A673 (cell line): ENCODE measurements at regions not wholly inside any gene's neighbourhood (a gene's known extent, or its start where the extent isn't known, plus 50 kb on each side); places are given as distances from the start of the nearest gene placed in this dataset.
A peak's percentile ranks its signal among the peaks of the same experiment; 100 is the strongest.

ENCODE experiments used
- BruUV-seq: library from RNA; stranded (reverse); fragments of 400-500 nt; replicated peaks from 2 replicates; lab custom pipeline; 2021; lab: Mats Ljungman, UMichigan
- CTCF ChIA-PET: fragments of 300-600 bp; sonication (Branson Sonifier 250); formaldehyde crosslinking; loops from one replicate; lab custom pipeline; 2022; ENCODE audit warnings: antibody characterized with exemption; lab: Charles Lee
- POLR2A ChIA-PET: fragments of 300-600 bp; sonication (Branson Sonifier 250); formaldehyde crosslinking; loops from one replicate; lab custom pipeline; 2022; ENCODE audit warnings: antibody characterized with exemption; ENCODE audit not compliant: low non-redundant PET; lab: Charles Lee
- DNase-seq: peaks from one replicate; pipeline ENCODE4 v3.0.0-alpha.2; 2015; ENCODE audit warnings: low spot score
- H3K27ac ChIP-seq: fragments of 200-600 bp; sonication (generic); 2 replicates; pipeline ENCODE4 v1.5.1; 2016; ENCODE audit warnings: mixed run types, low read depth, mild to moderate bottlenecking, mixed read lengths, antibody characterized with exemption, low read length; ENCODE audit not compliant: poor library complexity, severe bottlenecking
- H3K27me3 ChIP-seq: fragments of 200-600 bp; sonication (generic); replicated peaks from 2 replicates; pipeline ENCODE4 v1.6.1; 2017; ENCODE audit warnings: mixed run types, low read depth, mild to moderate bottlenecking, mixed read lengths, antibody characterized with exemption, low read length; ENCODE audit not compliant: insufficient read depth, poor library complexity
- H3K36me3 ChIP-seq: fragments of 200-600 bp; sonication (generic); 2 replicates; pipeline ENCODE4 v1.6.1; 2016; ENCODE audit warnings: mixed run types, mild to moderate bottlenecking, mixed read lengths, antibody characterized with exemption, low read length; ENCODE audit not compliant: insufficient read depth, poor library complexity, severe bottlenecking
- H3K4me1 ChIP-seq: fragments of 200-600 bp; sonication (generic); 2 replicates; pipeline ENCODE4 v1.6.1; 2017; ENCODE audit warnings: mixed run types, mild to moderate bottlenecking, mixed read lengths, antibody characterized with exemption, low read length; ENCODE audit not compliant: insufficient read depth, poor library complexity, severe bottlenecking
- H3K4me3 ChIP-seq: fragments of 200-600 bp; sonication (generic); 2 replicates; pipeline ENCODE4 v1.5.1; 2016; ENCODE audit warnings: low read depth, mixed run types, mild to moderate bottlenecking, mixed read lengths, low read length; ENCODE audit not compliant: poor library complexity, severe bottlenecking
- H3K9me3 ChIP-seq: fragments of 200-600 bp; sonication (generic); 2 replicates; pipeline ENCODE4 v1.6.1; 2016; ENCODE audit warnings: mixed run types, low read depth, mild to moderate bottlenecking, mixed read lengths, antibody characterized with exemption, low read length; ENCODE audit not compliant: poor library complexity, severe bottlenecking
- EZH2 ChIP-seq: fragments of 200-600 bp; sonication (generic); IDR thresholded peaks from 2 replicates; pipeline ENCODE4 v1.6.1; 2017; ENCODE audit warnings: borderline replicate concordance, low read depth, mild to moderate bottlenecking, mixed read lengths, antibody characterized with exemption, low read length; ENCODE audit not compliant: poor library complexity, severe bottlenecking
- intact Hi-C: fragments of 100-400 bp; cut with micrococcal nuclease; formaldehyde crosslinking; loops from one replicate; pipeline ENCODE4 v1.10.0; 2022; ENCODE audit not compliant: unreplicated experiment
- TF ChIP-seq, protein P1 (sequence below): fragments of 300-800, 200-600 bp; sonication (generic); conservative IDR thresholded peaks from 2 replicates; pipeline ENCODE4 v1.5.1; 2017; ENCODE audit warnings: low read depth, mild to moderate bottlenecking, antibody characterized with exemption, low read length, moderate library complexity, mixed read lengths

DNA sequence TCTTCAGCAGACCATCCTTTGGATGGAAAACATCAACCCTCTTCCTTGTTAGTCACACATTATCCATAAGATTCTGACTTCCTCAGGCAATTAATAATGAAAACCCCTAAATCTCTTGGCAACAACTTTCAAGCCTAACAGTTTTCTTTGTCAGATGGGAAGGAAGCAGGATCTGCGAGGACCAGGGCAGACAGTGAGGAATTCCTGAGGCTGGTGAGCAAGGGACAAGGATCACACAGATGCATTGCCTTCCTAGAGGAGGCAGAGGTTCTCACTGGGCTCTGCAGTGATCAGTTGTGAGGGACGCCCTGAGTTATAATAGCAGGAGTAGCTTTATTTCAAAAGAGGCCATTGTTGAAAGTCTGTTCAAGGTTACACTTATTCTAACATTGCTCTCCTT, 195.4 kb downstream of the SLIT2 start:
- intact Hi-C loops, result no loop called here
- POLR2A ChIA-PET, result no interaction called here
- no TSS peak for BruUV-seq
- Histone ChIP-seq H3K4me3 (no peak overlapping the region), H3K27me3 (no peaks in the 10 kb centered on the region), H3K36me3 (no peaks in the 10 kb centered on the region), H3K27ac (no peak overlapping the region), H3K9me3 (no peaks in the 10 kb centered on the region), H3K4me1 (no peaks in the 10 kb centered on the region)
- TF ChIP-seq, protein P1, sequence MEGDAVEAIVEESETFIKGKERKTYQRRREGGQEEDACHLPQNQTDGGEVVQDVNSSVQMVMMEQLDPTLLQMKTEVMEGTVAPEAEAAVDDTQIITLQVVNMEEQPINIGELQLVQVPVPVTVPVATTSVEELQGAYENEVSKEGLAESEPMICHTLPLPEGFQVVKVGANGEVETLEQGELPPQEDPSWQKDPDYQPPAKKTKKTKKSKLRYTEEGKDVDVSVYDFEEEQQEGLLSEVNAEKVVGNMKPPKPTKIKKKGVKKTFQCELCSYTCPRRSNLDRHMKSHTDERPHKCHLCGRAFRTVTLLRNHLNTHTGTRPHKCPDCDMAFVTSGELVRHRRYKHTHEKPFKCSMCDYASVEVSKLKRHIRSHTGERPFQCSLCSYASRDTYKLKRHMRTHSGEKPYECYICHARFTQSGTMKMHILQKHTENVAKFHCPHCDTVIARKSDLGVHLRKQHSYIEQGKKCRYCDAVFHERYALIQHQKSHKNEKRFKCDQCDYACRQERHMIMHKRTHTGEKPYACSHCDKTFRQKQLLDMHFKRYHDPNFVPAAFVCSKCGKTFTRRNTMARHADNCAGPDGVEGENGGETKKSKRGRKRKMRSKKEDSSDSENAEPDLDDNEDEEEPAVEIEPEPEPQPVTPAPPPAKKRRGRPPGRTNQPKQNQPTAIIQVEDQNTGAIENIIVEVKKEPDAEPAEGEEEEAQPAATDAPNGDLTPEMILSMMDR, result no peak
- no peak for TF ChIP-seq EZH2
- DNase-seq, result no peak
- CTCF ChIA-PET, result no interaction called here

DNA sequence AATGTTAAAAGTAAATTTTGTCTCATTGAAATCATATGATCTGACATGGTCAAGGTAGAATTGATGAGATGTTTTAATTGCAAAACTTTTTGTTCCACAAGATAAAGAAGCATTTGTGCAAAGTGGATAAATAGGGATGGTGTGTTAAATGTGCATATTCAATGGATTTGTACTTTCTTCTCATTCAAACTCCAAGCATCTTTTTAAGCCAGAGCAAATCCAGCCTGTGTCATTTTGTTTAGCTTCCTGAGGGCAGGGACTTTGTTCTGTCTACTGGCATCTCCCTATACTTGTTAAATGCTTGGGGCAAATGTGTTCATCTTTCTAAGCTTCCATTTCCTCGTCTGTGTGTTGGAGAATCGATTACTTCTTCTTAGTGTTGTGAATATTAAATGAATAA, 200.3 kb downstream of the SLIT2 start:
- H3K27ac ChIP-seq, result no peak overlapping the region
- BruUV-seq, result no TSS peak
- no peaks in the 10 kb centered on the region for H3K9me3 ChIP-seq
- TF ChIP-seq, protein P1, result no peak
- no peak for TF ChIP-seq EZH2
- ChIA-PET CTCF (no interaction called here), POLR2A (no interaction called here)
- intact Hi-C loops, result no loop called here
- no peak overlapping the region for H3K4me3 ChIP-seq
- no peak for DNase-seq
- H3K4me1 ChIP-seq, result peaks cover 21% of the 10 kb centered on the region
- H3K36me3 ChIP-seq, result no peaks in the 10 kb centered on the region
- no peaks in the 10 kb centered on the region for H3K27me3 ChIP-seq

DNA sequence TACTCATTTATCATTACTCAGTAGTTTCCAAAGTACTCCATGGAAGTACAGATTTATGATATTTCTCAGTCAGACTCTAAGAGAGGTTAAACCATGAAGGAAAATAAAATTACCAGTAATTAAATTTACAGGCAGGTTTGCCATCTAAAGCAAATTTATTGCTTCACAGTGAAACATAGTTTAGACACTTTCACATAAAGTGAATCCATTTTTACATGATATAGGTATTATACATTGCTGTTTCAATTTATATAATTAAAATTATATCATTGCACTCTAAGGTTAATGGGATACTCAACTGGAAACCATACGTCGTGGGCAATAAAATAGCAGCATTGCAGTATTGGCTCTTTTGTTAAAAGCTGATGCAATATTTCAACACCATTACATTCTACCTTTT, 202.8 kb downstream of the SLIT2 start:
- Histone ChIP-seq H3K27me3 (no peaks in the 10 kb centered on the region), H3K4me1 (peaks cover 21% of the 10 kb centered on the region), H3K4me3 (no peak overlapping the region), H3K9me3 (no peaks in the 10 kb centered on the region), H3K36me3 (no peaks in the 10 kb centered on the region), H3K27ac (peak overlapping the region; percentile 52)
- TF ChIP-seq, protein P1, result no peak
- TF ChIP-seq EZH2, result no peak
- intact Hi-C loops, result no loop called here
- POLR2A ChIA-PET, result interaction anchor here (0.7 kb wide), 1 partner anchor 57 kb away, joined by 3 read pairs; no protein-coding TSS in a partner anchor
- CTCF ChIA-PET, result no interaction called here
- DNase-seq, result no peak
- BruUV-seq, result no TSS peak
